ENCODE measurements at regions not wholly inside any gene's neighbourhood (a gene's known extent, or its start where the extent isn't known, plus 50 kb on each side); places are given as distances from the start of the nearest gene placed in this dataset.
"Not testable (repeated sequence)": the region's sequence is repeated elsewhere in the genome, so short reads cannot be mapped to it uniquely, and the experiment has no call there.

DNA sequence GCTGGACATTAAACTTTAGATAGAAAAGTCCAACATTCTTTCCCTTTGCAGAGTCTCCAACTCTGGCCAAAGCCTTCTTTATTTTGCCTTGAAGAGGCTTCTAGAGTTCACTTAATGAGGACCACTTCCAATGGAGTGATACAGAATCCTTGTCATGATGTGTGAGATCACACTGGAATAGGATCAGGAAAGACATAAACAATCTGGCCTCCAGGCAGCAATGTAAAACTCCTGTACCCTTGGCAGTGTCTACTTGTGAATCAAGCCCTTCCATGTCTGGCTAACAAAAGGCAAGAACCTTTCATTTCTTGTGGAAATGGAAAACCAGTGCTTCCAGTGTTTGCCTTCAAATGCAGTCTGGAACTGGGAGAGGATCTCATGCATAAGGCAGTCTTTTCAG is 56.5 kb upstream of the FIBIN start:
- DNase-seq (no peak), ATAC-seq (no peak)
- intact Hi-C loops (cut with micrococcal nuclease) = no loop called here

DNA sequence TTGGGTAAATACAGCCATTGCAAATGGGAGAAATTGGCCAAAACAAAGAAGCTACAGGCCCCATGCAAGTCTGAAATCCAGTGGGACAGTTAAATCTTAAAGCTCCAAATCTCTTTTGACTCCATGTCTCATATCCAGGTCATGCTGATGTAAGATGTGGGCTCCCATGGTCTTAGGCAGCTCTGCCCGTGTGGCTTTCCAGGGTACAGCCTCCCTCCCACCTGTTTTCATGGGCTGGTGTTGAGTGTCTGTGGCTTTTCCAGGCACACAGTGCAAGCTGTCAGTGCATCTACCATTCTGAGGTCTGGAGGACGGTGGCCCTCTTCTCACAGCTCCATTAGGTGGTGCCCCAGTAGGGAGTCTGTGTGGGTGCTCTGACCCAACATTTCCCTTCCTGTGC is 53.4 kb upstream of the FIBIN start:
- ATAC-seq; DNase-seq; intact Hi-C loops (cut with micrococcal nuclease): not testable (repeated sequence)

DNA sequence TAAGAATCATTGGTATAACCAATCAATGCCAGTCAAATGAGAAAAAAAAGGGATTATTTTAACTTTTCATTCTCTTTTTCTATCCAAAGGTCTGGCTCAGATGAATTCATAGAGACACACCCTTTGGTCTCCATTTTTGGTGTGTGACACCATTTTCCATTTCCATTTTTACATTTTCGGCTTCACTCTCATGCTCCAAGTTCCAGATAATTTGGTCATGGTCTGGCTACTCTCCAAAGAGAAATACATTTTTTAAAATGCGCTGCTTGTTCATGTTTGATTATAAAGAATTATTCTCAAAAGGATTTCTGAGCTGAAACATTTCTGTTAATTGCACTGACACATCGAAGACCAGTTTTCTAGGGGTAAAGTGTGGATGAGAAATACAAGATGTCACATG is 51.6 kb upstream of the FIBIN start:
- intact Hi-C loops (cut with micrococcal nuclease) = no loop called here
- ATAC-seq = no peak

DNA sequence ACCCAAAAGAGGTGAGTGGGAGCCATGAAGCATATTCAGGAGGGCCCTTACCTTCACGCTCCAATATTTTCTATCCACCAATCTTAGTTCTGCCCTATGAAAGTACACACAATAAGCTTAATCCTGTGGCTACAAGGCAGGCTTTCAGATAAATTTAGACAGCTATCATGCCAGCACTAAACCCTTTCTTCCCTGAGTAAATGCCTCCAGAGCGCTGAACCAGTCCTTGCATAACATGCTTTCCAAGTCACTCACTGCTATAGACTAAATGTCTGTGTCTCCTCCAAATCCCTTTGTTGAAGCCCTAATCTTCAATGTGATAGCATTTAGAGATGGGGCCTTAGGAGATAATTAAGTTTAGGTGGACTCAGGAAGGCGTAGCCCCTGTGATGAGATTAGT is 50.3 kb upstream of the FIBIN start:
- DNase-seq (no peak), ATAC-seq (no peak)
- intact Hi-C loops (cut with micrococcal nuclease) = no loop called here

More for the DNA sequence above, 51.6 kb upstream of the FIBIN start:
- DNase-seq = no peak

Measured in left ventricle myocardium superior (tissue), 1 donor.